ELR (cell line): ENCODE measurements at regions not wholly inside any gene's neighbourhood (a gene's known extent, or its start where the extent isn't known, plus 50 kb on each side); places are given as distances from the start of the nearest gene placed in this dataset.

Source experiments
- DNase-seq: peaks from one replicate; pipeline ENCODE4 v3.0.0-alpha.2; 2015; ENCODE audit warnings: low read depth

DNA sequence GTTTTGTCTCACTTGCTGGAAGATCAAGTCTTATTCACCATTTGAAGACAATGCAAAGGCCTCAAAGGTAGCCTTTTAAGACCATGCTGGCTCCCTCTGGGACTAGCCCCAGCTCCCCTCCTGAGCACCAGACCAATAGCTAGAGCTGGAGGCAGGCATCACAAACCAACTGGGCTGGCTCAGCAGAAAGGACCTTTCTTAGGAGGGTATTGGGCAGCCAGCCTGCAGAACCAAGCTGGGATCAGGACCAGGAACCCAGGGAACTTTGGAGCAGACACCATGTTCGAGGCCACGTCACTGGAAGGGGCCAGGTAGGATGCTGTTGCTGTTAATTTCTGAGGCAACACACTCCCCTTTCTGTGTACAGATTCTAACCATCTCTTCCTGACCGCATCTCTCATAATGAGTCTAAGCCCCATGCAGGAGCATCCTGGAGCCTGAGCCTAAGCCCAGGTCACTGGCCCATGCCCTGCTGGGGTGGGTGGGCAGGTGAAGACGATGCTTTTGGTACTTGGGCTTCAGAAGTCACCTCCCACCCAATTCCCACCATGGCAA, 81.4 kb upstream of the KLF13 start:
- DNase-seq = no peak

DNA sequence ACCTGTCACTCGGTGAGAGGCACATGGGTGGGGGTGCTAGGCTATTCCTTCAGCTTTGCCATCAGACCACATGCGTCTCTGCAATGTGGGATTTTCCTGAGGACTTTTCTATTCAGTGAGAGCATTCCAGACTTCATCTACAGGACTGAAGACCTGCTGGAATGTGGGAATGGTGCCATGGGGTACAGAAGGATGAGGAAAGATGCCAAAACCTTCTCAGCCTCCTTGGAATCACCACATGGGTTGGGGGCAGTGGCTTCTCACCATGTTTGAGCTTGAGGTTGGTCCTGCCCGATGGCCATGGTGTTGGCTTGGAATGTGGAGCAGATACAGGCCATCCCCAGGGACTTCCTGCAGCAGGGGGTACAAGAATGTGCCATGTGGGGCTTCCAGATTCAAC, 80.9 kb upstream of the KLF13 start:
- no peak for DNase-seq

- DNase-seq = no peak
Observed at GRCh38 chr15:31247404-31247803, 79.2 kb upstream of the KLF13 start.

GRCh38 chr15:31248263-31248662, 78.4 kb upstream of the KLF13 start:
- DNase-seq = no peak

GRCh38 chr15:31248951-31249350, 77.7 kb upstream of the KLF13 start:
- DNase-seq = no peak

GRCh38 chr15:31250033-31250432, 76.6 kb upstream of the KLF13 start:
- DNase-seq = no peak

- DNase-seq = no peak
Observed at GRCh38 chr15:31251165-31251564, 75.5 kb upstream of the KLF13 start.

GRCh38 chr15:31252171-31252785, 74.4 kb upstream of the KLF13 start:
- no peak for DNase-seq

DNA sequence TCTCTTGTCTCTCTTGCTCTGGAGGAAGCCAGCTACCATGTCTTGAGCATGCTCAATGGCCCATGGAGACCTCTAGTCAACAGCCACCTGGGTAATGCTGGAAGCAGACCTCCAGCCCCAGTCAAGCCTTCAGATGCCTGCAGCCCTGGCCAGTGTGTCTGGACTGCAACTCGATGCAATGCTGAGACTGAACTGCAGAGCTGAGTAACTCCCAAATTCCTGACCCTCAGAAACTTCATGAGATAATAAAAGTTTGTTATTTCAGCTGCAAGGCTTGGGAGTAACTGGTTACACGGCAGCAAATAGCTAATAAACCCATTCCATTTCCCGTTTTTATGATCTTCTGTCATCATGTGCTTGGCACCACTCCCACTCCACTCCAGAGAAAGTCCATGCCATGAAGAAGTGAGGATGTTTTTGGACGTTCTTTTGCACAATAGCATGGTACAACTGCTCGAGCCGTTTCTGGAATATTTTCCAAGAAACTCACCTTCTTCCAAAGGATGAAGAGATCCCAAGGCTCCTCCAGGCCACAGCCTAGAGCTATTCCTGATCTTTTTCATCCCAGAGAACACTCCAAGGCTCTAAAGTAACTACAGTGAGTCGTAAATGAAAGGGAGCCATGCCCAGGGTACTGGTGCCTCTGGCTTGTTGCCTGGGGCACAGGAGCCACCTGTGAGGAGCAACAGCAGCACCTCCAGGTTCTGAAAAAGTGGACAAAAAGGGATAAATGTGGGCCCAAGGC, 72.0 kb upstream of the KLF13 start:
- no peak for DNase-seq

- DNase-seq = no peak
Observed at GRCh38 chr15:31255176-31255510, 71.5 kb upstream of the KLF13 start.

- no peak for DNase-seq
Observed at GRCh38 chr15:31255732-31256377, 70.8 kb upstream of the KLF13 start.

DNA sequence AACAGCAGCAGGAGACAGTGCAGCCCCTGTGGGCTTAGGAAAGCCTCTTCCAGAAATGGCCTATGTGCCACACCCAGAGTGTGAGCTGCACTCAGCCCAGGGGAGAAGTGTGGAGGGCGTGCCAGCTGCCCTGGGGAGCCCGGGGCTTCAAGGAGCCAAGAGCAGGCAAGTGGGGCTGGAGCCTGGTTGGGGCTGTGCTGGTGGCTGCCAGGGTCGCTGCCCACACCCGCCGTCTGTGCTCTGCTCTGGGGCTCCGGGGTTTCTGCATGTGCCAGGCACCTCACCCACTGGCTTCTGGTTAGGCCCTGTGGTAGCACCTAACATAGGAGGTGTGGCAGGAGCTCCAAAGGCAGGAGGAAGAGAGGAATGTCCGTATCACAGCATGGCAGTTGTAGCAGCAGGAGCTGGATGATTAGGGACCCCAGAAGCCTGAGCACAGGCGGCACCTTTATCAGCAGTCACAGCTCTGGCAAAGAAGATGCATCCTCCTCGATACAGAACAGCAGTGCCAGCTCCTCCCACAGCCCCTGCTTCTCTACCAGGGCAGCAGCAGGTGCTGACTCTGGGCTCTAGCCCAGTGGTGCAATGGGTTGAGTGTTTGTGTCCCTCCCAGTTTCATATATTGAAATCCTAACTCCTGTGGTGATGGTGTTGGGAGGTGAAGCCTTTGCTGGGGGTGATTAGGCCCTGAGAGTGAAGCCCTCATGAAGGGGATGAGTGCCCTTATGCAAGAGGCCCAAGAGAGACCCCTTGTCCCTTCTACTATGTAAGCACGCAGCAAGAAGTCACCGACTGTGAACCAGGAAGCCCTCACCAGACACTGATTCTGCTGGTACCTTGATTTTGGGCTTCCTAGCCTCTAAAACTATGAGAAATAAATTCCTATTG, 70.0 kb upstream of the KLF13 start:
- DNase-seq = no peak

DNA sequence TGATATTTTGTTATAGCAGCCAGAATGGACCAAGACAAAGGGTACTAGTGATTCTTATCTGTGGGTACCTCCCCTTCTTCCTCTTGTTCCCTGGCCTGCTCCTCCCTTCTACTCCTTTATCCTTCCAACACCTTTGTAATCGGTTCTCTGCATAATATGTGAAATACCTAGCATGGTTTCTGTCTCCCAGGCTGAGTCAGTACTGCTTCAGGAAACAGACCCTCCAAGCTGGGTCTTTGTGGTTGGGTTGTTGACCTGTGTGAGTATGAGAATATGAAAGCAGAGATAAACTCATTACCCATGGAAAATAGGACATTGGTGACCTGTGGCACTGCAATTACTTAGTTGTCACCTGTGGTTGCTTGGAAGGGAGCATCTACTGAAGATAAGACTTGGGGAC, 69.3 kb upstream of the KLF13 start:
- no peak for DNase-seq

- no peak for DNase-seq
Observed at GRCh38 chr15:31258260-31258659, 68.4 kb upstream of the KLF13 start.

- DNase-seq = no peak
Observed at GRCh38 chr15:31259562-31260252, 66.9 kb upstream of the KLF13 start.

GRCh38 chr15:31260646-31261265, 65.9 kb upstream of the KLF13 start:
- no peak for DNase-seq

GRCh38 chr15:31261266-31262142, 65.1 kb upstream of the KLF13 start:
- DNase-seq = no peak

DNA sequence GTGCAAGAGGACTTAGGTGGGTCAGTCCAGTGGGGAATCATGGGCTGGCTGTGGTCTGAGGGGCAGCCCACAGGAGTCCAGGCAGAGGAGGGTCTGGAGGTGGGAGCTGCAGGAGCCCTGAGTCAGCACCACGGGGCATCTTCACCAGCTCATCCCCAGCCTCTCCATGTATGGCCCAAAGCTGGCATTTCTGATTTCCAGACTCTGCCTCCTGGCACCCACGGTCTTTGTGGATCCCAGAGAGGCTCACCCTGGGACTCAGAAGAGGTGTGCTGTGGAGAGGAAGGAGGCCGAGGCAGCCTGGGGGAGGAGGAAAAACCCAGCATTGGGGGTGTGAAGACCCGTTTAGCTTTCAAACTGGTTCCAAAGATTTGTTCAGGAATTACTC, 64.5 kb upstream of the KLF13 start:
- DNase-seq = no peak

DNA sequence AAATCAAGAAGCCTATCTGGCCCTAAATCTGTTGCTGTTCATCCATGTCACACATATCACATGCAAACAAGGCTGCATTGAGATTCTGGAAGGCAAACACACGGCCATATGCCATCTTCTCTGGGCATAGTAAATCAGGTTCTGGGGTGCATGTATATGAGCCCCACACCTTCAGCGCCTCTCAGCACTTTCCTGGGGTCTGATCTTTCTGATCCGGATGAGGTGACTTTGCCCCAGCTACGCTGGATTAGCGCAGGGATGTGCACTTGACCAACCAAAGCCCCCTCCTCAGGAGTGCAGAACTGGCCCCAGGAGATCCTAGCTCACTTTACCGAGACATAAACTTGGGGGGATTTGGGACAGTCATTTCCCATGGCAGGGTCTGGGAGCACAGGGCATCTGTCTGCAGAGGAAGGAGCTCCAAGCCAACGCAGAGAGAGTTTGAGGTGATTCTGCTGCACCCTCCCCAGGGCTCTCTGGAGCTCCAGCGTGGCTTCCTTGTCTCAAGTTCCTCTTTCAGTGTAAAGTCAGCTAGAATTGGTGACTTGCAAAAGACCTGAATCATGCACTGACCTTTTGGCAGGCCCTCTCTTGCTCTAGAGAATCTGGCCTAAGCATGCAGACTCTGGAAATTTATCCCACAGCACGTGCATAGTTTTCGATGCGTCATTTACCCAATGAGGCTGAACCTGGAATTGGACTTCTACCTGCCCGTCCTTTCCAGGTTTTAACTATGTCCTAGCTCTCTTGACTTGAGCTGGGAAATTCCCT, 63.5 kb upstream of the KLF13 start:
- DNase-seq = no peak
